Epithelial cell of esophagus (primary cell): ENCODE measurements at regions not wholly inside any gene's neighbourhood (a gene's known extent, or its start where the extent isn't known, plus 50 kb on each side); places are given as distances from the start of the nearest gene placed in this dataset.

Experiments
- DNase-seq: peaks from one replicate; pipeline ENCODE4 v3.0.0; 2010; ENCODE audit warnings: low read depth
- H3K4me3 ChIP-seq: 2 replicates; pipeline ENCODE4 v1.5.1; 2011; ENCODE audit warnings: mild to moderate bottlenecking, low read length, control low read depth
- CTCF ChIP-seq: IDR thresholded peaks from 2 replicates; pipeline ENCODE4 v1.5.1; 2011; ENCODE audit warnings: low read depth, mild to moderate bottlenecking, low read length, control low read depth, inconsistent platforms; ENCODE audit not compliant: insufficient read depth; ENCODE audit errors: missing control alignments

- no peak for TF ChIP-seq CTCF
- no peak overlapping the region for H3K4me3 ChIP-seq
- no peak for DNase-seq
Observed at GRCh38 chr6:6906570-6907213, 201.1 kb upstream of the RREB1 start.

GRCh38 chr6:6907286-6907685 lies 200.5 kb upstream of the RREB1 start:
- no peak for TF ChIP-seq CTCF
- DNase-seq, result no peak
- H3K4me3 ChIP-seq, result no peak overlapping the region

GRCh38 chr6:6908121-6908520 lies 199.6 kb upstream of the RREB1 start:
- no peak for DNase-seq
- TF ChIP-seq CTCF, result no peak
- H3K4me3 ChIP-seq, result no peak overlapping the region

- no peak overlapping the region for H3K4me3 ChIP-seq
- TF ChIP-seq CTCF, result no peak
- DNase-seq, result no peak
Observed at GRCh38 chr6:6909111-6909510, 198.7 kb upstream of the RREB1 start.

- peak; percentile 41 for DNase-seq
- H3K4me3 ChIP-seq, result no peak overlapping the region
- no peak for TF ChIP-seq CTCF
Observed at GRCh38 chr6:6910734-6911295, 196.9 kb upstream of the RREB1 start.

- TF ChIP-seq CTCF, result no peak
- DNase-seq, result no peak
- H3K4me3 ChIP-seq, result no peak overlapping the region
Observed at GRCh38 chr6:6911391-6911790, 196.4 kb upstream of the RREB1 start.
